Mesodermal cell (in vitro differentiated cells): ENCODE measurements at regions not wholly inside any gene's neighbourhood (a gene's known extent, or its start where the extent isn't known, plus 50 kb on each side); places are given as distances from the start of the nearest gene placed in this dataset.

Source experiments
- H3K27ac ChIP-seq: 2 replicates; pipeline ENCODE4 v1.7.0; 2013; ENCODE audit warnings: mild to moderate bottlenecking, low read depth, low read length, moderate library complexity; ENCODE audit not compliant: severe bottlenecking
- H3K36me3 ChIP-seq: 2 replicates; pipeline ENCODE4 v1.7.1; 2013; ENCODE audit warnings: mild to moderate bottlenecking, low read length, moderate library complexity; ENCODE audit not compliant: control insufficient read depth, insufficient read depth
- H3K4me1 ChIP-seq: one replicate; pipeline ENCODE4 v1.7.1; 2013; ENCODE audit warnings: mild to moderate bottlenecking, low read length; ENCODE audit not compliant: insufficient read depth, control insufficient read depth, poor library complexity, severe bottlenecking
- H3K4me3 ChIP-seq: 2 replicates; pipeline ENCODE4 v1.7.0; 2013; ENCODE audit warnings: low read length, control low read depth, mild to moderate bottlenecking; ENCODE audit not compliant: insufficient read depth, poor library complexity, severe bottlenecking; ENCODE audit errors: extremely low read depth
- H3K9me3 ChIP-seq: 2 replicates; pipeline ENCODE4 v1.7.1; 2013; ENCODE audit warnings: mild to moderate bottlenecking, low read length, moderate library complexity; ENCODE audit not compliant: control insufficient read depth
- WGBS, 2 experiments: methylation state at CpG; one replicate each; pipeline ENCODE4 v1.1.5; 2013; ENCODE audit warnings: missing lambda C conversion rate in 2 of 2; ENCODE audit not compliant: insufficient coverage in 2 of 2; 5-methylcytosine and 5-hydroxymethylcytosine counted together

GRCh38 chr2:103462101-103462500 lies 700.3 kb downstream of the TMEM182 start:
- Histone ChIP-seq H3K4me3 (no peak overlapping the region), H3K9me3 (no peaks in the 10 kb centered on the region), H3K4me1 (no peaks in the 10 kb centered on the region), H3K36me3 (no peaks in the 10 kb centered on the region), H3K27ac (no peak overlapping the region)
- WGBS, 2 experiments: 83 to 100% methylated on average over 1 to 2 of the region's 2 CpGs

- H3K36me3 ChIP-seq: no peaks in the 10 kb centered on the region
- no peak overlapping the region for H3K27ac ChIP-seq
- H3K4me3 ChIP-seq: no peak overlapping the region
- H3K4me1 ChIP-seq: no peaks in the 10 kb centered on the region
- no peaks in the 10 kb centered on the region for H3K9me3 ChIP-seq
- WGBS, 2 experiments: 100% methylated on average over 1 of the region's 2 CpGs; no CpG with 5 or more reads in 1 of the 2 experiments
Measured at GRCh38 chr2:103462712-103463111, 700.9 kb downstream of the TMEM182 start.

GRCh38 chr2:103464831-103465230 lies 703.0 kb downstream of the TMEM182 start:
- H3K4me3 ChIP-seq: no peak overlapping the region
- no peaks in the 10 kb centered on the region for H3K9me3 ChIP-seq
- 80 to 81% methylated on average over 2 to 3 of the region's 7 CpGs for WGBS, 2 experiments
- H3K4me1 ChIP-seq: no peaks in the 10 kb centered on the region
- H3K36me3 ChIP-seq: no peaks in the 10 kb centered on the region
- H3K27ac ChIP-seq: no peak overlapping the region

- Histone ChIP-seq H3K27ac (no peak overlapping the region), H3K36me3 (no peaks in the 10 kb centered on the region), H3K4me3 (no peak overlapping the region), H3K9me3 (no peaks in the 10 kb centered on the region), H3K4me1 (no peaks in the 10 kb centered on the region)
- 100% methylated on average over 1 of the region's 1 CpG; no CpG with 5 or more reads in 1 of the 2 experiments for WGBS, 2 experiments
Measured at GRCh38 chr2:103469800-103470199, 708.0 kb downstream of the TMEM182 start.

- H3K27ac ChIP-seq: no peak overlapping the region
- no peaks in the 10 kb centered on the region for H3K36me3 ChIP-seq
- no peaks in the 10 kb centered on the region for H3K4me1 ChIP-seq
- WGBS, 2 experiments: 100% methylated on average over 1 of the region's 1 CpG; no CpG with 5 or more reads in 1 of the 2 experiments
- H3K4me3 ChIP-seq: no peak overlapping the region
- no peaks in the 10 kb centered on the region for H3K9me3 ChIP-seq
Measured at GRCh38 chr2:103484906-103485305, 723.1 kb downstream of the TMEM182 start.

- Histone ChIP-seq H3K36me3 (no peaks in the 10 kb centered on the region), H3K4me3 (no peak overlapping the region), H3K4me1 (no peaks in the 10 kb centered on the region), H3K9me3 (no peaks in the 10 kb centered on the region), H3K27ac (no peak overlapping the region)
- WGBS, 2 experiments: 83 to 100% methylated on average over 1 of the region's 1 CpG
Measured at GRCh38 chr2:103496850-103497249, 735.0 kb downstream of the TMEM182 start.

GRCh38 chr2:103506812-103507211 lies 745.0 kb downstream of the TMEM182 start:
- H3K9me3 ChIP-seq: no peaks in the 10 kb centered on the region
- H3K27ac ChIP-seq: no peak overlapping the region
- WGBS, 2 experiments: 80 to 84% methylated on average over 2 of the region's 4 CpGs
- no peaks in the 10 kb centered on the region for H3K36me3 ChIP-seq
- H3K4me1 ChIP-seq: no peaks in the 10 kb centered on the region
- H3K4me3 ChIP-seq: no peak overlapping the region

GRCh38 chr2:103512442-103512841 lies 750.6 kb downstream of the TMEM182 start:
- H3K36me3 ChIP-seq: no peaks in the 10 kb centered on the region
- H3K9me3 ChIP-seq: no peaks in the 10 kb centered on the region
- no peaks in the 10 kb centered on the region for H3K4me1 ChIP-seq
- no peak overlapping the region for H3K4me3 ChIP-seq
- H3K27ac ChIP-seq: no peak overlapping the region

GRCh38 chr2:103520547-103520946 lies 758.7 kb downstream of the TMEM182 start:
- H3K27ac ChIP-seq: no peak overlapping the region
- H3K4me3 ChIP-seq: no peak overlapping the region
- no CpG with 5 or more reads among the region's 1 CpG for WGBS, 2 experiments
- no peaks in the 10 kb centered on the region for H3K4me1 ChIP-seq
- H3K9me3 ChIP-seq: no peaks in the 10 kb centered on the region
- no peaks in the 10 kb centered on the region for H3K36me3 ChIP-seq

- H3K4me3 ChIP-seq: no peak overlapping the region
- no peaks in the 10 kb centered on the region for H3K9me3 ChIP-seq
- H3K4me1 ChIP-seq: no peaks in the 10 kb centered on the region
- H3K27ac ChIP-seq: no peak overlapping the region
- no peaks in the 10 kb centered on the region for H3K36me3 ChIP-seq
- WGBS, 2 experiments: no CpG with 5 or more reads among the region's 2 CpGs
Measured at GRCh38 chr2:103525756-103526155, 763.9 kb downstream of the TMEM182 start.

- no peak overlapping the region for H3K27ac ChIP-seq
- H3K4me1 ChIP-seq: no peaks in the 10 kb centered on the region
- no peak overlapping the region for H3K4me3 ChIP-seq
- H3K9me3 ChIP-seq: no peaks in the 10 kb centered on the region
- WGBS, 2 experiments: 89 to 93% methylated on average over 8 to 9 of the region's 9 CpGs
- H3K36me3 ChIP-seq: no peaks in the 10 kb centered on the region
Measured at GRCh38 chr2:103526757-103527156, 764.9 kb downstream of the TMEM182 start.
